ENCODE measurements at regions not wholly inside any gene's neighbourhood (a gene's known extent, or its start where the extent isn't known, plus 50 kb on each side); places are given as distances from the start of the nearest gene placed in this dataset.

GRCh38 chr6:168255283-168255881 is 64.2 kb downstream of the DACT2 start:
- TF ChIP-seq CTCF (IDR thresholded peaks at IDR 0.05; ENCODE audit: poor library complexity), result no peak
- TF ChIP-seq EZH2 (IDR thresholded peaks at IDR 0.05; ENCODE audit: borderline replicate concordance), result no peak
- TF ChIP-seq EZH2phosphoT487 (IDR thresholded peaks at IDR 0.05; ENCODE audit: low read depth, severe bottlenecking, unreplicated experiment), result no peak

Data from hepatocyte (in vitro differentiated cells).